NCI-H460 (cell line): ENCODE measurements at regions not wholly inside any gene's neighbourhood (a gene's known extent, or its start where the extent isn't known, plus 50 kb on each side); places are given as distances from the start of the nearest gene placed in this dataset.
A peak's percentile ranks its signal among the peaks of the same experiment; 100 is the strongest.

Experiments
- DNase-seq: peaks from one replicate; pipeline ENCODE4 v3.0.0-alpha.2; 2016; ENCODE audit warnings: low read depth; ENCODE audit errors: extremely low read depth

- no peak for DNase-seq
Measured at GRCh38 chr6:56865081-56865875, 89.6 kb upstream of the BEND6 start.

GRCh38 chr6:56864171-56864616 is 90.7 kb upstream of the BEND6 start:
- no peak for DNase-seq

DNA sequence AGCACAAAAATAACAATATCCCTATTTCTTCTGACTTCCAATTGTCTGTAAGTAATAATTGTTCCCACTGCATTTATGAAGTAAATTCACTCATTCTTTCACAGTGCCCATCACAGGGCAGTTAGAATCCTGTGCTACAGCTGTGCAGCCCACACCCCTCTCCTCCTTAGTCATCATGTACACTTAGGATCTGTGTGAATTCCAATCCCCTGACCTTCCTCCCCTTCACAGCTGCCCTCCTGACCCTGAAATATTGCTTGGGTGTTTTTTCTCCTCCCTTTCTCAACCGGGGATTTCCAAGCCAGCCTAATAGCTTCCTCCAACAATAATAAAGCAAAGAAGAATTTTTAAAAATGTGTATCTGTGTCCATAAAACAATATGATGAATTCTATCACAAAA is 91.5 kb upstream of the BEND6 start:
- no peak for DNase-seq

DNA sequence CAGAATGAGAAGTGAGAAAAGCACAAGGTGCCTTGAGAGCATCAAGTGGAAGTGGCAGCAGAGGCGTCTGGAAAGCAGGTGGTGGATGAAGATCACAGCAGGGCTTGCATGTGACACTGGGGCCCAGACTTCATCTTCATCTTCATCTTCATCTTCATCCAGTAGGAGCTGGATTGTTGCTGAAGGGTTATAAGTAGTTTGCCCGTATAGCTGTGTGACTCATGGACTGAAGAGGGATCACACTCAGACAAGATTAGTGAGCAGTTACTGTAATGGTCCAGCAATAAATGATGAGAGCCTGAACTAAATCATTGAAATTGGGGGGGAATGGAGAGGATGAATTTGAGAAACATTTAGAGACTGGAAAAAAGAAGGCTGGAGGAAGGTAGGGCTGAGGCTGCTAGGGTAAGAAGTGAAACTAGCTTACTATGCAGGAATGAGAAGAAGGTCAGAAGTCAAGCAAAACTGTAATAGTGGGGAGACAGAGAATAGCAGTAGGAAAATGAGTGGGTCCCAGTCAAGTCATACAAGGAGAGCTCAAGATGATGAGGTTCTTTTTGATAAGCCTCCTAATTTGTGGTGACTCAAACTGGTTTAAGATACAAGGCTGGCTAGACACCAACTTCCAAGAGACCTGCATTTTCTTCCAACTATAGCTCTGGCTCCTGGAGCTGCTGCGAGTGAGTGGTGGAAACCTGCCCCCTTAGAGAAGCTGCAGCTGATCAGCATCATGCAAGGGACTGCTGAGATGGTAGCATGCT is 92.3 kb upstream of the BEND6 start:
- no peak for DNase-seq

- no peak for DNase-seq
Measured at GRCh38 chr6:56860475-56860874, 94.4 kb upstream of the BEND6 start.

GRCh38 chr6:56856036-56856580 is 98.8 kb upstream of the BEND6 start:
- no peak for DNase-seq

DNA sequence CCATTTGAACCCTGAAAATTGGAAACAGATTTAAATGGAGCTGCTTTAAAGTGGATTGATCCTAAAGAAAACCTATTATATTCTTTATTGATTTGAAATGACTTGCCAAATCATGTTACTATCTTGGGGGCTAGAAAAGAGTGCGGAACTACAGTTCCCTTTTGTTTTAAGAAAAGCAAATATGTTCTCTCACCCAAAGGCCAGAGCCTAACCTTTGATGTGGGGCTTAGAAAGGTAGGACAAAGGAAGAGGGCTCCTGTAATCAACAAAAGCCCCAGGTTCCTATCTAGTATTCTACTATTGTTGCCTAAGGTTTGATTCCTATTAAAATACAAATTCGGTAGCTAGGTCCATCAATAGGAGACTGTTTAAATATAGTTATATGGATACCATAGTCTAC is 100.8 kb upstream of the BEND6 start:
- no peak for DNase-seq

GRCh38 chr6:56853541-56853940 is 101.4 kb upstream of the BEND6 start:
- DNase-seq = no peak

DNA sequence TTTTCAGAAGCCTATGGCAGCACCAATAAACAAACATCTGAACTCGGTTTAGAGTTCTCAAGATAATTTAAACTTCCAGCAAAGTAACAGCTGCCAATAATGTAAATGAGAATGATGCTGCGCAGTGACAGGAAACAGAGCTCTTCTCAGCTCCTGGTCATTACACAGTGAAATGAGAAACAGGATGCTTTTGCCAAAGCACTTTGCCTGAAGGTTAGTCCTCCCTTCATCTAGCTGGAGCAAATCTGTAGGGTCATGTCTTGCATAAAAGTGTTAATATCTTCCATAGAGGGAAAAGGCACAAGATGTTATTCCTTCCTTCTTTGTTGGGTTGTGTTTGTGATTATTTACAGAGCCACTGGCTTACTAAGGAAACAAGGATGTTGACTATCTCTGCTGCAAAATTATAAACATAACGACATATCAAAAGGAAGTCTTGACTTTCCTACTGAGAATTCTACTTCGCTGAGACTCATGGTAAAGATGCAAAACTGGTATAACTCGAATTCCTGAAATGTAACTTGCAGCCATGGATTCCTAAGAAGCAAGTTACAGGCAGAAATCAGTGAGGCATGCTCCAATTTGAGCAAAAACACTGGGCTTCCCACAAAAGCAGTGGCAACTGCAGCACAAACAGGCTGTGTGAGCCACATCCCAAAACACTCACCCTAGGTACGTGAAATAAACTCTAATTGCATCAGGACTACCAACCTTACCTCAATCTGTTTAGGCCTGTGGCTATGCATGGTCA is 102.5 kb upstream of the BEND6 start:
- DNase-seq = no peak

DNA sequence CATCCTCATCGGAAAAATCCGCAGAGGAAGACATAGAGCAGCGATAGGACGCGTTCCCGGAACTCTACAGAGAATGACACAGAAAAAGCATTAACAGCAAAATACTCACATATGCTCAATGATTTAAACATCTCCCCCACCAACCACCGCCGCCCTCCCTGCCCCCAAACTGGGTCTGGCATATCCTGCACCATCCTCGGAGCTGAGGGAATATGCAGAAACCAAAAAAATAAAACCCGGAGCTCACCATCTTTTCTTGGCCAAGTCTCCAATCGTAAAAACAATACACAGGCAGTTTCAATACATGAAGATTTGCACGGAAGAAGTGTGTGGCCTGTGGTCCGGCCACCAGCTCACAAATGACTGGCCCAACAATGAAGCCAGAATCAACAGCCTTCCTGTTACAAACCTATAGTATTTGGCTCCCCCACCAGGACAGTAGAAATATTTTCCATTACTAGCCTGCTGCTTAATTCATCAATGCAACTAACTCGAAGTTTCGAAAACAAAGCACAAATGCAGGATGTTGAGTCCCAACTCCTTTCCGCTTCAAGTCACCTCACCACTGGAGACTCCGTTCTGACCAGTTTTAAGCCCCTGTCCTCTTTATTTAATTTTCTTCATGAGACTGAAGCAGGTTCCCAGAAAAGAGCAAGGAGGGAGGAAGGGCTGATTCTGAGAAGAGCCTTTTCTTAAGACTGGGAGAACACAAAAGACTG is 103.2 kb upstream of the BEND6 start:
- no peak for DNase-seq

DNA sequence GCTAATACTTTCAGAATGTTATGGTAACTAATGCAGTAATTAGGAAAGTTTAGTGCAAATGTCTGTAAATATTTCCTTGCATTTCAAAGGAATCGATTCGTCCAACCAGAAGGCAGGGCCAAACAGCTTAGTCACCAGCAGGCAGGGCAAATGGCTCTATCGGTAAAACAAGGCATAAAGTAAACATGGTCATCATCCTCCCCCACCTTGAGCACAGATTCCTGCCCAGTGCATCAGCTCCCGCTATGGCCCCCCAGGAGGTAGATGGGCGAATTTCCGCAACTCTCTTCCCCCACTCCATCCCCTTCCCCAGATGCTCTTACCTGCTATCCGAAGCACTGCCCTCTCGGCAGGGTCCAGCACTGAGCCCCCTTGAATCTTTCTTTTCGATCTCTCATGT is 103.8 kb upstream of the BEND6 start:
- DNase-seq = no peak

- DNase-seq = no peak
Measured at GRCh38 chr6:56850626-56851025, 104.3 kb upstream of the BEND6 start.

- no peak for DNase-seq
Measured at GRCh38 chr6:56849896-56850295, 105.0 kb upstream of the BEND6 start.

GRCh38 chr6:56848105-56848504 is 106.8 kb upstream of the BEND6 start:
- no peak for DNase-seq

GRCh38 chr6:56845032-56845431 is 109.9 kb upstream of the BEND6 start:
- DNase-seq = no peak

DNA sequence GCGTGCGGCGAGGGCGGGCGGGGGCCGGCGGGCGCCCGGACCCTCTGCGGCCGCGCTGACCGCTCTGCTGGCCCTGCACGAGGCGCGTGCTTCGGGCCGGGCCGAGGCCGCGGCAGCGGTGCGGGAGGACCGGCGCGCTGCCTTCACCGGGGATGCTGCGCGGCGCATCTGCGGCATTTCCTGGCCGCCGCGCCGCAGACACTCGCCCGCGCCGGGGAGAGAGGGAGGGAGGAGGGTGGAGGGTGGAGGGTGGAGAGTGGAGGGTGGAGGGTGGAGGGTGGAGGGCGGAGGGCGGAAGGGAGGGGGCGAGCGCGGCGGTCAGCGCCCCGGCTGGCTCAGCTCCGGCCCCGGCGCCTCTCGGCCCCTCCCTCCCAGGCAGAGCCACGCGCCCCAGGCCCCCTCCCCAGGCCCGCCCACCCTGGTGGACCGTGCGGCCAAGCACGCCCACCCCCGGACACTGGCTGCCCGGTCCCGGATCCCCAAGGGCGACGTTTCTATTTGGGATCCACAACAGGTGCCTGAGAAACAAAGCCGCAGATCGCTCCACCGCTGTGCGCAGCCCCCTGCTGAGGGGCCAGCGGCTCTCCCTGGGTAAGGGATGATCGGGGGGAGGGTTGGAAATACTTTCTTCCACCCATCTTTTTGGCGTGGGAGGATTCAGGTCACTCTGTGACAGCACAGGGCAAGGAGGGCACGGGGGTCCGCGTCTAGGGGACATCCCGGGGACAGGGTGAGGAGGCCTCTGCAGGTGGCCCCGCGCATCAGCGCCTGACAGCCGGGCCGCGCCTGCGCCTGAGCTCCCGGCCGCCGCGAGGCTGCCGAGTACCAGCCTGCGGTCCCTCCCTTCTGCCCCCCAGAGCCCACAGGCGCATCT is 111.2 kb upstream of the BEND6 start:
- DNase-seq = peak; percentile 80

DNA sequence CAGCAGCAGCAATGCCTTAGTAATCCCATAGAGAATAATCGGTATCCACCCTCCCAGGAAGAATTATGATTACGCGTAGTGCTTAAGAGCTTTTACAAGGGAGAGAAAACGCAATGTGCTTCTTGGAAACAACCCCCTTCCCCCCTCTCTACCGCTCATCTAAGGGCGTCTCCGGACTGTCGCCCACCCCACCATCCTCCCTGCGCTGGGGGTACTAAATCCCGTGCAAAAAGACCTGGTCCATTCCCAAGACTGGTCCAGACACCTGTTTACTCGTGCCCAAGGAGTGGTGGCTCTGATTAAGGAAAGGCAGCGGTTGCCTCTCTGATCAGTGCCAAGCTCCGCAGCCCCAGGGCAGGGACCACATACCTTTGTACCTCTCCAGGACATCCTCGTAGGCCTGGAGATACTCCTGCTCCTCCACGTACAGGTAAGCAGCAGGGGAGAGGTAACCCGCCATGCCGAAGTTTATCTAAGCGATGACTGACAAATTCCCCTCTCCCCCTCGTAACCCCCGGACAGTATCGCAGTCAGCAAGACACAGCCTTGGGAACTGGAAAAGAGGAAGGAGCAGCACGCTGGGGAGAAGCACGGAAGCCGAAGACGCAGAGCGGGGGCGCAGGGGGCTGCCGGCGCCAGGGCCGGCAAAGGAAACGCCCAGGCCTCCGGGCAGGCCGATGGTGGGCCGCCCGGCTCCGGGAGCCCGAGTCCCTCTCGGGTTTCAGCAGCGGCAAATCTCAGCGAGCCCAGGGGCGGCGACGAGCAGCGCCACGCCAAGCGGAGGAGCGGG is 112.0 kb upstream of the BEND6 start:
- DNase-seq = no peak

- DNase-seq = no peak
Measured at GRCh38 chr6:56841751-56842150, 113.2 kb upstream of the BEND6 start.

GRCh38 chr6:56841381-56841749 is 113.5 kb upstream of the BEND6 start:
- no peak for DNase-seq
